Hepatocyte (in vitro differentiated cells): ENCODE measurements at regions not wholly inside any gene's neighbourhood (a gene's known extent, or its start where the extent isn't known, plus 50 kb on each side); places are given as distances from the start of the nearest gene placed in this dataset.

Experiments
- DNase-seq: peaks from one replicate; pipeline ENCODE4 v3.0.0-alpha.2; 2016; ENCODE audit warnings: low spot score
- H2AFZ ChIP-seq: fragments of 200-600 bp; sonication (generic); 2 replicates; pipeline ENCODE4 v1.6.0; 2016; ENCODE audit warnings: antibody characterized with exemption, mild to moderate bottlenecking
- H3K27ac ChIP-seq: fragments of 200-600 bp; sonication (generic); 2 replicates; pipeline ENCODE4 v1.5.1; 2016; ENCODE audit warnings: mild to moderate bottlenecking
- H3K27me3 ChIP-seq: fragments of 200-600 bp; sonication (generic); 2 replicates; pipeline ENCODE4 v1.6.1; 2016
- H3K36me3 ChIP-seq: fragments of 200-600 bp; sonication (generic); replicated peaks from 2 replicates; pipeline ENCODE4 v1.5.1; 2016; ENCODE audit warnings: low read depth; ENCODE audit not compliant: insufficient read depth
- H3K4me1 ChIP-seq: fragments of 200-600 bp; sonication (generic); 2 replicates; pipeline ENCODE4 v1.5.1; 2016; ENCODE audit warnings: mild to moderate bottlenecking, moderate library complexity; ENCODE audit not compliant: insufficient read depth
- H3K4me2 ChIP-seq: fragments of 200-600 bp; sonication (generic); 2 replicates; pipeline ENCODE4 v1.6.0; 2016
- H3K4me3 ChIP-seq: fragments of 200-600 bp; sonication (generic); 2 replicates; pipeline ENCODE4 v1.5.1; 2016; ENCODE audit warnings: mild to moderate bottlenecking
- H3K79me2 ChIP-seq: fragments of 200-600 bp; sonication (generic); 2 replicates; pipeline ENCODE4 v1.6.0; 2017; ENCODE audit warnings: mild to moderate bottlenecking
- H3K9me2 ChIP-seq: fragments of 200-600 bp; sonication (generic); replicated peaks from 2 replicates; pipeline ENCODE4 v1.6.0; 2017; ENCODE audit warnings: mild to moderate bottlenecking; ENCODE audit not compliant: insufficient read depth
- H3K9me3 ChIP-seq: fragments of 200-600 bp; sonication (generic); 2 replicates; pipeline ENCODE4 v1.5.1; 2016; ENCODE audit warnings: low read depth, mild to moderate bottlenecking
- H4K20me1 ChIP-seq: fragments of 200-600 bp; sonication (generic); 2 replicates; pipeline ENCODE4 v1.6.0; 2016; ENCODE audit warnings: mild to moderate bottlenecking; ENCODE audit not compliant: insufficient read depth, poor library complexity, severe bottlenecking
- CTCF ChIP-seq: fragments of 200-600 bp; sonication (generic); IDR thresholded peaks from 2 replicates; pipeline ENCODE4 v1.5.1; 2016; ENCODE audit warnings: antibody characterized with exemption, mild to moderate bottlenecking; ENCODE audit not compliant: poor library complexity
- EZH2 ChIP-seq: fragments of 200-600 bp; sonication (generic); IDR thresholded peaks from 2 replicates; pipeline ENCODE4 v1.6.1; 2016; ENCODE audit warnings: antibody characterized with exemption, mild to moderate bottlenecking, borderline replicate concordance
- EZH2phosphoT487 ChIP-seq: fragments of 200-600 bp; sonication (generic); IDR thresholded peaks from one replicate; pipeline ENCODE4 v1.6.1; 2018; ENCODE audit warnings: antibody characterized with exemption, mild to moderate bottlenecking, low read depth, moderate library complexity; ENCODE audit not compliant: unreplicated experiment, severe bottlenecking
- WGBS: methylation state at CpG from one replicate; pipeline ENCODE4 v1.1.6; 2016; ENCODE audit warnings: low lambda C conversion rate; ENCODE audit errors: missing lambda C conversion rate; 5-methylcytosine and 5-hydroxymethylcytosine counted together

GRCh38 chr9:13629067-13629466 is 349.6 kb upstream of the MPDZ start:
- no peaks in the 10 kb centered on the region for H3K79me2 ChIP-seq
- no peak for TF ChIP-seq EZH2phosphoT487
- no peak for TF ChIP-seq CTCF
- no peak for TF ChIP-seq EZH2
- 81% methylated on average over 4 of the region's 4 CpGs for WGBS
- H3K9me3 ChIP-seq = no peaks in the 10 kb centered on the region
- H3K4me1 ChIP-seq = no peaks in the 10 kb centered on the region
- no peaks in the 10 kb centered on the region for H3K9me2 ChIP-seq
- no peak for DNase-seq
- H3K27me3 ChIP-seq = no peaks in the 10 kb centered on the region
- H3K4me3 ChIP-seq = no peak overlapping the region
- no peak overlapping the region for H2AFZ ChIP-seq
- no peaks in the 10 kb centered on the region for H3K36me3 ChIP-seq
- H3K27ac ChIP-seq = no peak overlapping the region
- no peaks in the 10 kb centered on the region for H4K20me1 ChIP-seq
- no peak overlapping the region for H3K4me2 ChIP-seq

- Histone ChIP-seq H3K27me3 (no peaks in the 10 kb centered on the region), H3K9me3 (no peaks in the 10 kb centered on the region), H4K20me1 (no peaks in the 10 kb centered on the region), H3K36me3 (no peaks in the 10 kb centered on the region), H3K9me2 (no peaks in the 10 kb centered on the region), H3K4me3 (no peak overlapping the region), H3K4me1 (no peaks in the 10 kb centered on the region), H3K79me2 (no peaks in the 10 kb centered on the region), H2AFZ (no peak overlapping the region), H3K4me2 (no peak overlapping the region), H3K27ac (no peak overlapping the region)
- no peak for DNase-seq
- 85% methylated on average over 1 of the region's 1 CpG for WGBS
- TF ChIP-seq EZH2 (no peak), EZH2phosphoT487 (no peak), CTCF (no peak)
These were observed 349.0 kb upstream of the MPDZ start for GRCh38 chr9:13628526-13628925.

GRCh38 chr9:13627502-13627901 is 348.0 kb upstream of the MPDZ start:
- Histone ChIP-seq H3K4me1 (no peaks in the 10 kb centered on the region), H4K20me1 (no peaks in the 10 kb centered on the region), H3K4me3 (no peak overlapping the region), H3K79me2 (no peaks in the 10 kb centered on the region), H3K9me2 (no peaks in the 10 kb centered on the region), H3K27ac (no peak overlapping the region), H3K4me2 (no peak overlapping the region), H3K9me3 (no peaks in the 10 kb centered on the region), H2AFZ (no peak overlapping the region), H3K36me3 (no peaks in the 10 kb centered on the region), H3K27me3 (no peaks in the 10 kb centered on the region)
- DNase-seq = no peak
- 95% methylated on average over 3 of the region's 3 CpGs for WGBS
- TF ChIP-seq EZH2 (no peak), CTCF (no peak), EZH2phosphoT487 (no peak)

- no peaks in the 10 kb centered on the region for H3K9me3 ChIP-seq
- no peaks in the 10 kb centered on the region for H4K20me1 ChIP-seq
- H3K4me1 ChIP-seq = no peaks in the 10 kb centered on the region
- H3K4me2 ChIP-seq = no peak overlapping the region
- TF ChIP-seq EZH2 = no peak
- TF ChIP-seq EZH2phosphoT487 = no peak
- TF ChIP-seq CTCF = no peak
- 92% methylated on average over 3 of the region's 3 CpGs for WGBS
- no peaks in the 10 kb centered on the region for H3K27me3 ChIP-seq
- H2AFZ ChIP-seq = no peak overlapping the region
- no peaks in the 10 kb centered on the region for H3K9me2 ChIP-seq
- no peaks in the 10 kb centered on the region for H3K79me2 ChIP-seq
- no peaks in the 10 kb centered on the region for H3K36me3 ChIP-seq
- no peak overlapping the region for H3K27ac ChIP-seq
- DNase-seq = no peak
- H3K4me3 ChIP-seq = no peak overlapping the region
These were observed 347.6 kb upstream of the MPDZ start for GRCh38 chr9:13627071-13627470.
